ENCODE measurements at regions not wholly inside any gene's neighbourhood (a gene's known extent, or its start where the extent isn't known, plus 50 kb on each side); places are given as distances from the start of the nearest gene placed in this dataset.
"Not testable (repeated sequence)": the region's sequence is repeated elsewhere in the genome, so short reads cannot be mapped to it uniquely, and the experiment has no call there.

DNA sequence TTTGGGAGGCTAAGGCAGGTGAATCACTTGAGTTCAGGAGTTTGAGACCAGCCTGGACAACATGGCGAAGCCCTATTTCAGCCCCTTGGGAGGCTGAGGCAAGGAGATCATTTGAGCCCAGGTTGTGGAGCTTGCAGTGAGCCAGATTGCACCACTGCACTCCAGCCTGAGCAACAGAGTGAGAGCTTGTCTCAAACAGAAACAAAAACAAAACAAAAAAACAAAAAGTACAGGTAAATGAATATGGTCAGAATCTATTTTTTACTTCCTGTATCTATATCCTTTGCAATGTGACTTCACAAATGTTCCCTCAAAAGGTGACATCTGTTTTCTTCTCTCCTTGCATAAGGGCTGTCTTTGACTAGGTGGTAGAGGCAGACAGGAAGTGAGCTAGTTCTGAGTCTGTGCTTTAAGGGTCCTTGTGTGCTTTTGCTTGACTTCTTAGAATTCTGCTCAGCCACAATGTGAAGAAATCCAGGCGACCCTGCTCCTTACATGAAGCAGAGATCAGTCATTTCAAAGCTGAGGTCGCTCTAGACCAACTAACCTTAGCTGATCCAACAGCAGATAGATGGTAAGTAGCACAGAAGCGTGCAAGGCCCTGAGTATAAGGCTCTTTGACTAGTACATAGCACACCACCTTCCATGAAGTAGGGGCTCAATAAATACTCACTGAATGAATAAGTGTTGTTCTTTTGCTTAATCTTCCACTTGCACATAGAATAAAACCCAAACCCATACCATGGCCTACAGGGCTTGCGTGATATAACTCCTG is 423.2 kb upstream of the PCDH15 start:
- DNase-seq, result no peak

DNA sequence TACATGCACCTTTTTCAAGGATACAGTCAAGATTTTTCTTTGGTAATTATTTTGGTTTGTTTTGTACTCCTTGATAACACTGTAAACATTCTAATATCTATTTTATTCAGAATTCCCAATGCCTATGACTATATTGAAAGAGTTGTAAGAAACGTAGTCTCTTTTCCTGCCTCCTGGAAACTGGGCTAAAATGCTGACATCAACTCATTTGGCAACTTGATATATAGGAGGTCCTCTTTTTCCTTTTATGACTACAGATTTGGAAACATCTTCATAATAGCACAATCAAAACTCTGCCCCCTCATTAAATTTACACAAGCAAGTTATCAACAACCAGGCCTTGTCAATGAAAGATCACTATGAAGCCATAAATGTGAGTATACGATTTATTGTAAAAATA is 422.3 kb upstream of the PCDH15 start:
- no peak for DNase-seq

DNA sequence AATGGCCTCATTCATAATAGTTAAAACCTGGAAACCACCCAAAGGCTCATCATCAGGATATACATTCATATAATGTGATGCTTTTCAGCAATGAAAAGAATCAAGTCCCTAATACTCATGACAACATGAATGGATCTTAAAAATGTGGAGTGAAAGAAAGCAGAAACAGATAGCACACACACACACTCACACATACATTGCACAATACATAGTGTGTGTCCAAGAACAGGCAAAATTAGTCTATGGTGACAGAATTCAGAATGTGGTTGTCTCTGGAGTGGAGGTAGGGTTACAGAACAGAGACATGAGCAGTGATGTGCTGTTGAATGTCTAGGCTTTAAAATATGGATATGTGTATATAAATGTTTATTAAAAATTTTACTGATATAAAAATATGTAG is 419.9 kb upstream of the PCDH15 start:
- no peak for DNase-seq

DNA sequence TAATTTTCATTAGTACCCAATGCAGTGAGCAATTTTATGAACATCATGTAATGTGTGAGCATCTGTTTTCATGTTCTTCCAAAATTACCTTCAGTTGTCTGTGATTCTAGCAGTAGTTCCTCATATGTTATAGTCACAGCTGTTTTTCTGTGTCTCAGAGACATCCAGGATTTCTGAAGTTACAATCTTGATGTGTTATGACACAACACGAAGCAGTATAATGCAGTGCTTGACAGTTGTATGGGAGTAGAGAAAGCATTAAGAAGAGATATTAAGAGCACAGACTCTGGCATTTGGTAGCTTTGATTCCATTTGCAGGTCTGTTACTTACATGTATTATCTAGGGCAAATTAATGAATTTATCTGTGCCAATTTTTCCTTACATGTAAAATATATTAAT is 414.7 kb upstream of the PCDH15 start:
- no peak for DNase-seq

DNA sequence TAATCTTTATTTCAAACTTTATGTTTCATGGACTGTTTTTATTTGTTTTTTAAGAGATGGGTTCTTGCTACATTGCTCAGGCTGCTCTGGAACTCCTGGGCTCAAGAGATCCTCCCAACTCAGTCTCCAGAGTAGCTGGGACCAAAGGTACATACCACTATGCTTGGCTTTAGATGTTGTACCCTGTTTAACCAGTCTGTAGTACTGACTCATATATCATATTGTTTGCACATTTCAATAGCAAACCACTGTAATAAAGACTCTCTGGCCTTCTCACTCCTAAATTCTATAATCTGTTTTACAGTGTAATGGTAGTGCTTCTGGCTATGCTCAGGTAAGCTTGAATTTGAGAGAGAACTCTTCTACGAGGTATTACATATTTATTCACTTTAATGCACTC is 413.6 kb upstream of the PCDH15 start:
- no peak for DNase-seq

DNA sequence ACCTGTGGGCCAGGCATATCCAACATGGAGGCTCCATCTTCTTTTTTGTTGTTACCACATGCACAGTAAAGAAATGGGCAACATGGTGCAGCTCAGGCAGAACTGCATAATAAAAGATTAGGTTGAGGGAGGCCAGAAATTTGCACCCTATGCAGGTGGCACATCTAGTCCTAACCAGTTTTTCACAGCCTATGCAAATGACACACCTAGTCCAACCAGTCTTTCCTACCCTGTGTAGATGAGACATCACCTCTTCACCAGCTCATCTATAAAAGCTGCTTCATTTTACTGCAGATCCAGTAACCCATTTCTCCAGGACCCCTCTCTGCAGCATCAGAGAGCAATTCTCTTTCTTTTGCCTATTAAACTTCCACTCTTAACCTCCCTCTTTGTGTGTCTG is 411.0 kb upstream of the PCDH15 start:
- no peak for DNase-seq

DNA sequence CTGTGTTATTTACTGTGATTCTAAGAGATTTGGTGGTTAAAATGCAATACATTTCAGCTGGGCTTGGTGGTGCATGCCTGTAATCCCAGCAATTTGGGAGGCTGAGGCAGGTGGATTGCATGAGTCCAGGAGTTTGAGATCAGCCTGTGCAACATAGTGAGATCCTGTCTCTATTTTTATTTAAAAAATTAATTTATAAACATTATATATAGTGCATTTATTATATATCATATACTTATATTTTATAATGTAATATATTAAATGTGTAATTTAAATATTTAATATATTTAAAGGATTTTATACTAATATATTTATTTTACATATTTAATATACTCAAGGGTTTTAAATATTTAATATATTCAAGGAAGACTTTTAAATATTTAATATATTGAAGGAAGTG is 402.8 kb upstream of the PCDH15 start:
- no peak for DNase-seq

DNA sequence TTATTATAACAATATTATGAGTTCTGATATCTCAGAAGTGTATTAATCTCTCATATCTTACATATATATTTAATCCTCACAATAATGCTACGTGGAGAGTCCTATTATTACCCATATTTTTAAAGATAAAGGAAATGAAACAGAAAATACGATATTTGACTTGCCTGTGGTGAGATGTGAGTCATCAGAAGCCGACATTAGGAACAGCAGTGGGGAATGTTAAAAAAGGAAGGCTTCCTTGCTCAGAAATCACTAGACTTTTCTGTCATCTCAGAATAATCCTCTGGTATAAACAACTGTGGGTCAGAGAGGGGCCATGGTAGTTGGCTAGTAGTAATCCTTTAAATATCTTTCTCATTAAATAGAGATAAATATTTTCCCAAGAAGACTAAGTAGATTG is 402.3 kb upstream of the PCDH15 start:
- peak; percentile 7 for DNase-seq

DNA sequence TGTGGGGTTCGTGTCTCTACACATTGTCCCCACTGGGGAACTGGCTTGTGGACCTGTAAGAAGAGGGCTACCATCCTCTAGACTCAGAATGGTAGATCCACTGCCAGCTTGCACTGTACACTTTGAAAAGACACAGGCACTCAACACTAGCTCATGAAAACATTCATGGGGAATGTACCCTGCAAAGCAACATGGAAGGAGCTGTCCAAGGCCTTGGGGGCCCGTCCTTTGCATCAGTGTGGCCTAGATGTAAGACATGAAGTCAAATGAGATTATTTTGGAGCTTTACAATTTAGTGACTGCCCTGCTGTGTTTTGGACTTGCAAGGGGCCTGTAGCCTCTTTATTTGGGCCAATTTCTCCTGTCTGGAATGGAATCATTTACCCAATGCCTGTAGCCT is 399.0 kb upstream of the PCDH15 start:
- DNase-seq, result no peak

DNA sequence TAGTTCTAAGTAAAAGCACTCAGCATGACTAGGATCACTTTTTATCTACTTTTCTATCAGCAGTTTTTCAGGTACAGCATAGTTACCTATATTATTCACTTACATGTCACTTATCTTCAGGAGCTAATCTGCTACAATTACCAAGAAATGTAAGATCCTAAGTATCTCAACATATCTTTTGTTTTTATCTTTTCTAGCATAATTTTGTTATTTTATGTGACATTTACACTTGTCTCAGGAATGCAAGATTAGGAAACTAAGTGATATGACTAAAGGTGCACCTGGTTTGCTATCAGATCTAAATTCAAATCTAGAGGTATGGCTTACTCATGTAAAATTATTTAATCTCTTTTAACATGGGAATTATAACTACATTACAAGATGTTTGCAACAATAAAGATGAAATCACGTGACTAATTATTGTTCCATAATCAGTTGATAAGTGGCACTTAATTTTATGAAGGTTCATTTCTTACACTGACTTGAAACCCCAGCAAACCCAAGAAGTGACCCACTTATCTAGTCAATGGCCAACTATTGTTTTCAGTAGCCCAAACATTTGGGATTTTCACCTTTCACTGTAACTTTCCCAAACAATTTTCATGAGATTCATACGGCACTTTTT is 390.3 kb upstream of the PCDH15 start:
- DNase-seq, result no peak

DNA sequence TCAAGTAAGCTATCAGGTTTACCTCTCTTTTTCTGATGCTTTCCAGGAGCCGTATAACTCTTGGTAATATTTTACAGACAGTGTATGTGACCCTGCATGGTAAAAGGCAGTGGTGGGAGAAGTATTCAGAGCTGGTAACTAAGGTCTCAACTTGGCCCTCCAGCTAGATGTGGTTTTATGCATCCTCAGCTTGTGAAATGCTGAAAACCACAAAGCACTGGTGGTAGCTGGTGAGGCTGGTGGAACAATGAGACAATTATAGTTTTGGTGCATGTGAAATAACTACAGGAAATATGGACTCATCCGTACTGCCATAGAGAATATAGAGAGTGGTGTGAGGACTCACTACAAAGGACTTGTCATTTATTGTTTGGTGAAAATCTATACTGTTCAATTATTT is 383.0 kb upstream of the PCDH15 start:
- DNase-seq, result no peak

DNA sequence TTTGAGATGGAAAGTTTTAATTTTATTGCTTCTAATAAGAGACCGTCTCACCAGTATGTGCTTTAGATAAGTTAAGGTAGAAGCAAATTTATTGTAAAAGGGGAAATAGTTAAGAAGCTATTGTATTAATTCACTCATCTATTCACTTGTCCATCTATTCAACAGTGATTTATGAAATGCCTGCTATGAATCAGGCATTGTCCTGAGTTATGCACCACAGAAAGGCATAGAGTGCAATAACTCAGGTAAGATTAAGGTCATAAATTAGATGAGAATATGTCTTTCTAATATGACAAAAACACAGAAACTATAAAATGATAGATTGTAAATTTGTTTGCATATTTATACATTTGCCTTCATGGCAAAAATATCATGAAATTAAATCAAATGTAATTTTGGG is 379.3 kb upstream of the PCDH15 start:
- no peak for DNase-seq

DNA sequence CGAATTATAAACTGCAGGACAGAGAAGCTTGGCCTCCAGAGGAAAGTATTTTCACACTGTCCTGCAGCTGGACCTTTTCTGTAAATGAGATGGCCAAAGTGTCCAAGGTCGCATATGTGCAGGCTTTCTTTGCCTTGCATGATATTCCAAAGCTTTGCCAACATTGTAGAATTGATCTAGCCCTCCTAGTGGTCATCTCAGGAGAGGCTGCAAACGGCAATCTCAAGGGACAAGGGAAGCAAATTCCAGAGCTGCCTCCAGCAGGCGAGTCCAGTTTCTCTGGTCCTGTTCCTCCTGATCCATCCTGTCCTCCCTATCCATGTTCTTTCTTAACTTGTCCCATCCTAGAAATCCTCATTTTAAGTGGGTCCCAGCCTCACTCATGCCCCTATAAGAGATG is 373.4 kb upstream of the PCDH15 start:
- DNase-seq, result no peak

DNA sequence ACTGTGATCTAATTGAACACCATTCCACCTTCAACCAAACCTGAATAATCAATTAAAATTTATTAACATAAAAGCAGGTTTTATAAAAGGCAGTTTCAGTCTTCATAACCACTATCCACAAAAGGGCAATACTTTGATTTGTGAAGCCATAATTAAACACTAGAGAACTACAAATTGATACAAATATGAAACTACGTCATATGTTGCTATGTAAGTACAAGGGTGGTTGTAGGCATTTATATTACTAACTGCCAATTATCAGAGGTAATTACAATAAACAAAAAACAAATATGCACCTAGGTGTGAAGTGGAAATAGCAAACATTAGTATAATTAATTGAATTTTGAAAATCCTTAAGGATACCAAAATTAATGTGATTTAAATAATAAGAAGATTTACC is 368.5 kb upstream of the PCDH15 start:
- no peak for DNase-seq

DNA sequence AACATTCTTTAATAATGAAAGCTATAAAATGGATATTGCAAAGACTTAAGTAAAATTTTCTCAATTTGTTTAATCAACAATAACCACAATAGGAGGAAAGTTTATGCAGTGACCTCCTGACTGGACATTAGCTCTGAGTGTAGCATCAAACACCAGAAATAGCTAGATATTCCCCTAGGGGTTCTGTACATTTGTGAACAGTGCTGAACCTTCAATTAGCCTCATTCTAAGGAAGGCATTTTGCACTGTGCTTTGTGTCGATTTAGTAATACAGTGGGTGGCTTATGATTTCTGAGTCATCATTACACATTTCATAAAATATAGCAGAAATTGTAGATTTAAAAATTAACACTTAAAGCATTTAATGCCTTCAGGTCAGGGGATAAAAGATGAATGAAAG is 367.3 kb upstream of the PCDH15 start:
- DNase-seq, result no peak

DNA sequence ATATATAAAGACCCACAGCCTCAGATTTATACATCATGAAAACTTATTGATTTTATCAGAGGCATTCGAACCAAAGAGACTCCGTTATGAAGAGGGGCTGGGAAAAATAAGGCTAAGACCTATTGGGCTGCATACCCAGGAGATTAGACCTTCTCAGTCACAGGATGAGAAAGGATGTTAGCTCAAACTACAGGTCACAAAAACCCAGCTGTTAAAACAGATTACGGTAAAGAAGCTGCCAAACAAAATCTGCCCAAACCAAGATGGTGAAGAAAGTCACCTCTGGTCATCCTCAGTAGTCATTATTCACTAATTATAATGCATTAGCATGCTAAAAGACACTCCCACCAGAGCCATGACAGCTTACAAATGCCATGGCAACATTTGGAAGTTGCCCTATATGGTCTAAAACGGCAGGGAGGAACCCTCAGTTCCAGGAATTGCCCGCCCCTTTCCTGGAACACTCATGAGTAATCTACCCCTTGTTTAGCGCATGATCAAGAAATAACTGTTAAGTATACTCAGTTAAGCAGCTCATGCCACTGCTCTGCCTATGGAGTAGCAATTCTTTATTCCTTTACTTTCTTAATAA is 362.5 kb upstream of the PCDH15 start:
- no peak for DNase-seq

DNA sequence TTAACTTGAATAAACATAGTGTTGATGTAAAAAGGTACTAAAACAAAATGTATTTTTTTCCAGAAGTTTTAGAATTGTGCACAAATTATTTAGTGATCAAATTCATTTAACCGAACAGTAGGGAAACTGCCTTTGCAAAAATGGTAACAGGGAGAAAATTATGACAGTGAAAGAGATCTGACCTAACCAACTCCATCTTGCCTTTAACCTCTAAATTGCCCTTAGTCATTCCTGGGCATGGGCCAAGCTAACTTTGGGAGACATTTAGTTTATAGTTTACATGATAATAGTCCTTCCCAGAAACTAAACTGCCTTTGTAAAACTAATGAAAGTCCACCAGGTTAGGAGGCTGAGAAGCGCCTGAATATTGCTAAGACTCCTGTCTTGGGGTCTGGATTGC is 361.3 kb upstream of the PCDH15 start:
- not testable (repeated sequence) for DNase-seq

DNA sequence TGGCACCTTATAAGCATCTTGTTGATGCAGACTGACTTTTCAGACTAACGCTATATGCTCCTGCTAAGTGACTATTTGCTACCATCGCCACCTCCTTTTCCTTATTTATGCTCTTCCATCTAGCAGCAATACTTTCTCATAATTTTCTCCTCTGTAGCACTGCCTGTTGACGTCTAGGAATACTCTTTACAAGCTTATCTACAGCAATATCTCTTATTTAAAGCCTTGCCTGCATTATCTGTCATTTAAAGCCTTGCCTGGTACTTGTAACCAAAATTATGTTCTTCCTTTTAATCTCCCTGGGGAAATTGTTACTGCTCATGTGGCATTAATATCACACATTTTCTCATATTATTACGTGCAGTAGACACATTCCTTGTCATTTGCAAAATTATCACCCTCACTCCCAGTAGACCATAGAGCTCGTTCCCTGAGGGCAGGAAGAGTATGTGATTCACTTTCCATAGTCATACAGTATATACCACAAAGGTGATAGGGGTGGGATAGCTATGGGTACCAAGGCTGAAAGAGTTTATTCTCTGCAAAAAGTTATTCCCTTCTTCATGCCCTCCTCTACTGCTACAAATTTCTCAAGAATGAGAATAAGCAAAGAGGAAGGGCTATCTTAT is 359.7 kb upstream of the PCDH15 start:
- DNase-seq, result no peak

DNA sequence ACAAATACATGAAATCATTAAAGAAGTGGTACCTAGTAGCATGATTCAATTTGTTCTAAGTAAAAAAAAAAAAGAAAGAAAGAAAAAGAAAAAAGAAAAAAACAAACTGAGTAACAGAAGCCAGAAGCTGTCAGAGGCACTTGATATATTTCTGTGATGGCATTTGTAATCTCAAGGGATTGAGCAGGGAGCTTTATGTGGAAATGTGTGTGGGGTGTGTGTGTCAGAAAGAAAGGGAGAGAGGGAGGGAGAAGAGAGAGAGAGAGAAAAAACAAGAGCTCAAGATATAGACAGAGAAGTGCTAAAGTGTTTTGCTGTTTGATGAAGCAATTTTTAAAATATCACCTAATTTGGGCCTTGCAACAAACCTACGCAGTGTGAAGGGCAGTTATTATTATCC is 357.6 kb upstream of the PCDH15 start:
- no peak for DNase-seq

DNA sequence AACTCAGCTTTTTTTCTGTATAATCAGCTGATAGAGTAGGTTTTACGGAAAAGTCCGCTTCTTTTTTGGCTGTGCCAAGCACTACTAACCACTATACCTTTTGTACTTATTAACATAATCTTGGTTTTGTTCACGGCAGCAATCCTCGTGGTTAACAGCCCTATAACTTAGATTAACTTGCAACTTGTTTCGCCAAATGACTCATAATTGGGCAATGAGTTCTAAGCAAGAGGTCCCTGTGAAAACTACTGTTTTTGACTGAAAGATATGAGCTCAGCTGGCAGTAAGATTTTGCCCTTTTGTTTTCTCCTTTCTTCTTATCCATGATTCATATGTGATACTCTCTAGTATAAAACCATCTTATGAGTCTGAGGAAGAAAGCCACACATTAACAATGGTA is 345.0 kb upstream of the PCDH15 start:
- DNase-seq, result peak; percentile 51

DNA sequence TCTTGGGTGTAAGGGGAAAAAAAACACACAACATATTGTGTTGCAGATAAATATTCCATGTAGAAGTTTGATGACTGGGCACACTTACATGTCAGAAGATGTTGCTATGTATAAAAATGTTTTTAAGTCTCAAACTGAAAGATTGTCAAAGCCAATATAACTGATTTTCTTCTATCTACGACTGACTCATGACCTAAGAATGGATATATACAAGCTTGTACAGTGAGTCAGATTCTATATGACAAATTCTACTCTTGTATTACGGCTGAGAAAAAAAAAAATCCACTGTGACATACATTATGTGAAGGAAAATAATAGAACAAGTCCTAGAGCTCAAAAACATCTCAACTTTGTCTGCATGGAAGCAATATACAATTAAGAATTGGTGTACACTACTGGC is 343.0 kb upstream of the PCDH15 start:
- peak; percentile 47 for DNase-seq

DNA sequence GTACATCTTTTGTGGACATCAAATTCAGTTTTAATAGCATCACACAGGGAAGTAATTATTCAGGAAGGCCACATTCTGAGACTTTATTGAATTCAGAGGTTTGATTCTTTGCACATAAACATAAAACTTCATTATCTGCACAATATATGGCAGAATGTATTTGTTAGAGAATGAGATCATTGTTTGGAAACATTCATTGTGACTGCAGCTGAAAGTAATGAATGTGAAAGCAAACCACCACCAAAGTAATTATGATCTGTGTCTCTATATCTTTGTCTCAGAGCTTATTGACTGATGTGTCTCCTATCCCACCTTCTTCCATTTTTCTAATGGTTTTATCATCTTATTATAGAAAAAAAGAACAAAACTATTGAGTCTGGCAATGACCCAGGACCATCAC is 340.9 kb upstream of the PCDH15 start:
- DNase-seq, result no peak

DNA sequence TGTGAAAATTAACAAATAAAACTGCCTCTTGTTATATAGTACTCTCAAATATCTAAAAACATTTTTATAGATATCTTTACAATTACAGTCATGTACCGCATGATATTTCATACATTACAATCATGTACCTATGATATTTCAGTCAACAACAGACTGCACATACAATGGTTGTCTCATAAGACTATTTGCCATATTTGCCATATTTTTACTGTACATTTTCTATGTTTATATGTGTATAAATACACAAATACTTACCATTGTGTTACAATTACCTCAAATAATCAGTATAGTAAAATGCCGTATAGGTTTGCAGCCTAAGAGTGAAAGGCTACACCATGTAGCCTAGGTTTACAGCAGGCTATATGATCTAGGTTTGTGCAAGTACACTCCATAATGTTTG is 336.0 kb upstream of the PCDH15 start:
- no peak for DNase-seq

DNA sequence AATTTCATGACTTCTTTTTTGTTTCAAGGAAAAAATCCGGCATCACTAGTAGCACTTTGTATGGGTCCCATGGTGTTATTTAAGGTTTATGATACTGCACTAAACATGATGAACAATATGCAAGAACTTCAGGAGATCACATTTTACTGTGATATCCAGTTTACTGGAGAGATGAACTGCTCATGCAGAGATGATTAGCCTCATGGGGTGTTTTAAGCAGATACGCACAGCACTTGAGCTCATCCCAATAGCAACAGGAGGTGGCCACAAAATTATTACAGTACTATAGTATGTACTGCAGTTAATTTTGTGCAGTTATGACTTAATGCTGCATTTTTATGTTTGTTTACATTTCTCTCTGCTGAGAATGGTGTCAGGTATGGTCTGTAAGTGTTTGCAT is 303.7 kb upstream of the PCDH15 start:
- no peak for DNase-seq

All from fibroblast of skin of right quadriceps (primary cell).